ENCODE measurements at regions not wholly inside any gene's neighbourhood (a gene's known extent, or its start where the extent isn't known, plus 50 kb on each side); places are given as distances from the start of the nearest gene placed in this dataset.
"Not testable (repeated sequence)": the region's sequence is repeated elsewhere in the genome, so short reads cannot be mapped to it uniquely, and the experiment has no call there.

GRCh38 chr2:189348369-189348768 is 92.9 kb upstream of the WDR75 start:
- no peak for ATAC-seq (ENCODE audit: low FRiP score)
- DNase-seq (ENCODE audit: low spot score), result no peak
- no peak for TF ChIP-seq CTCF (IDR thresholded peaks at IDR 0.05)

- ATAC-seq (ENCODE audit: low FRiP score) (peak; percentile 48), DNase-seq (ENCODE audit: low spot score) (no peak)
- TF ChIP-seq CTCF (IDR thresholded peaks at IDR 0.05), result no peak
Measured at GRCh38 chr2:189350540-189351209, 90.6 kb upstream of the WDR75 start.

GRCh38 chr2:189351933-189352332 is 89.3 kb upstream of the WDR75 start:
- DNase-seq (ENCODE audit: low spot score); ATAC-seq (ENCODE audit: low FRiP score): not testable (repeated sequence)

GRCh38 chr2:189357375-189357774 is 83.9 kb upstream of the WDR75 start:
- not testable (repeated sequence) for DNase-seq (ENCODE audit: low spot score); ATAC-seq (ENCODE audit: low FRiP score)

GRCh38 chr2:189360861-189361260 is 80.4 kb upstream of the WDR75 start:
- ATAC-seq (ENCODE audit: low FRiP score) (no peak), DNase-seq (ENCODE audit: low spot score) (no peak)
- no peak for TF ChIP-seq CTCF (IDR thresholded peaks at IDR 0.05)

- DNase-seq (ENCODE audit: low spot score) (no peak), ATAC-seq (ENCODE audit: low FRiP score) (no peak)
- TF ChIP-seq CTCF (IDR thresholded peaks at IDR 0.05), result no peak
Measured at GRCh38 chr2:189362283-189362682, 79.0 kb upstream of the WDR75 start.

GRCh38 chr2:189363559-189363958 is 77.7 kb upstream of the WDR75 start:
- no peak for TF ChIP-seq CTCF (IDR thresholded peaks at IDR 0.05)
- no peak for ATAC-seq (ENCODE audit: low FRiP score)

GRCh38 chr2:189364607-189365006 is 76.7 kb upstream of the WDR75 start:
- no peak for DNase-seq (ENCODE audit: low spot score)
- no peak for TF ChIP-seq CTCF (IDR thresholded peaks at IDR 0.05)
- ATAC-seq (ENCODE audit: low FRiP score), result no peak

More at GRCh38 chr2:189363559-189363958, 77.7 kb upstream of the WDR75 start:
- DNase-seq (ENCODE audit: low spot score), result no peak

All from omental fat pad (tissue), 3 donors.